HCT116 (cell line): ENCODE measurements at regions not wholly inside any gene's neighbourhood (a gene's known extent, or its start where the extent isn't known, plus 50 kb on each side); places are given as distances from the start of the nearest gene placed in this dataset.

Experiments
- EZH2 ChIP-seq: fragments of 200-600 bp; sonication (generic); IDR thresholded peaks from 2 replicates; pipeline ENCODE4 v1.6.1; 2017; ENCODE audit warnings: antibody characterized with exemption, mixed run types
- EZH2phosphoT487 ChIP-seq: fragments of 200-600 bp; IDR thresholded peaks from 2 replicates; pipeline ENCODE4 v1.6.1; 2018; ENCODE audit warnings: antibody characterized with exemption, borderline replicate concordance
- RAD21 ChIP-seq: IDR thresholded peaks from 2 replicates; pipeline ENCODE4 v1.6.1; 2012; ENCODE audit warnings: low read depth, mild to moderate bottlenecking
- TF ChIP-seq, protein P1 (sequence below), 3 experiments: fragments of 200-600 bp in 1 of 3; sonication (generic) in 1 of 3; IDR thresholded peaks in 2 of 3; conservative IDR thresholded peaks in 1 of 3; 2 replicates each; pipeline ENCODE4 v1.5.1; 2012 to 2017; ENCODE audit warnings: low read depth in 2 of 3, low read length in 2 of 3, antibody characterized with exemption in 1 of 3, borderline replicate concordance in 1 of 3, control low read depth in 1 of 3, mild to moderate bottlenecking in 1 of 3, mixed read lengths in 1 of 3, mixed run types in 1 of 3, moderate library complexity in 1 of 3; ENCODE audit not compliant: insufficient read depth in 1 of 3

GRCh38 chr18:41532344-41533086 is 422.5 kb upstream of the PIK3C3 start:
- TF ChIP-seq, protein P1, sequence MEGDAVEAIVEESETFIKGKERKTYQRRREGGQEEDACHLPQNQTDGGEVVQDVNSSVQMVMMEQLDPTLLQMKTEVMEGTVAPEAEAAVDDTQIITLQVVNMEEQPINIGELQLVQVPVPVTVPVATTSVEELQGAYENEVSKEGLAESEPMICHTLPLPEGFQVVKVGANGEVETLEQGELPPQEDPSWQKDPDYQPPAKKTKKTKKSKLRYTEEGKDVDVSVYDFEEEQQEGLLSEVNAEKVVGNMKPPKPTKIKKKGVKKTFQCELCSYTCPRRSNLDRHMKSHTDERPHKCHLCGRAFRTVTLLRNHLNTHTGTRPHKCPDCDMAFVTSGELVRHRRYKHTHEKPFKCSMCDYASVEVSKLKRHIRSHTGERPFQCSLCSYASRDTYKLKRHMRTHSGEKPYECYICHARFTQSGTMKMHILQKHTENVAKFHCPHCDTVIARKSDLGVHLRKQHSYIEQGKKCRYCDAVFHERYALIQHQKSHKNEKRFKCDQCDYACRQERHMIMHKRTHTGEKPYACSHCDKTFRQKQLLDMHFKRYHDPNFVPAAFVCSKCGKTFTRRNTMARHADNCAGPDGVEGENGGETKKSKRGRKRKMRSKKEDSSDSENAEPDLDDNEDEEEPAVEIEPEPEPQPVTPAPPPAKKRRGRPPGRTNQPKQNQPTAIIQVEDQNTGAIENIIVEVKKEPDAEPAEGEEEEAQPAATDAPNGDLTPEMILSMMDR (IDR thresholded peaks at IDR 0.05 in 2 of 3, conservative IDR thresholded peaks at IDR 0.05 in 1 of 3; ENCODE audit: borderline replicate concordance in 1 of 3, insufficient read depth in 1 of 3, low read depth in 2 of 3, low read length in 2 of 3) = no peak
- TF ChIP-seq EZH2 (no peak), RAD21 (no peak), EZH2phosphoT487 (no peak)
